ENCODE measurements at regions not wholly inside any gene's neighbourhood (a gene's known extent, or its start where the extent isn't known, plus 50 kb on each side); places are given as distances from the start of the nearest gene placed in this dataset.

- H3K4ac ChIP-seq (ENCODE audit: low read depth, low read length), result no peak overlapping the region
- H4K5ac ChIP-seq (ENCODE audit: low read depth, low read length), result no peak overlapping the region
- no peaks in the 10 kb centered on the region for H4K20me1 ChIP-seq (ENCODE audit: insufficient read depth, low read length)
- no peak overlapping the region for H2BK5ac ChIP-seq (ENCODE audit: low read depth, low read length, poor library complexity, severe bottlenecking)
- H3K18ac ChIP-seq (ENCODE audit: low read depth, low read length), result no peak overlapping the region
- WGBS, 2 experiments (ENCODE audit: extremely low coverage in 2 of 2, insufficient read length in 1 of 2), result 38% methylated on average over 9 of the region's 26 CpGs; no CpG with 5 or more reads in 1 of the 2 experiments
- ChIA-PET CTCF (no interaction called here), POLR2A (ENCODE audit: unreplicated experiment) (no interaction called here)
- no peak overlapping the region for H2AK5ac ChIP-seq (ENCODE audit: low read depth, low read length)
- no peak overlapping the region for H2BK120ac ChIP-seq (ENCODE audit: low read depth, low read length)
- no peaks in the 10 kb centered on the region for H3K36me3 ChIP-seq (ENCODE audit: control insufficient read depth, insufficient read depth, low read length)
- no peak overlapping the region for H2BK15ac ChIP-seq (ENCODE audit: low read depth, low read length)
- no peak for TF ChIP-seq ELK1 (IDR thresholded peaks at IDR 0.05; ENCODE audit: borderline replicate concordance, low read depth, low read length)
- TF ChIP-seq BHLHE40 (IDR thresholded peaks at IDR 0.05; ENCODE audit: low read depth, low read length), result no peak
- no peak for TF ChIP-seq MAZ (IDR thresholded peaks at IDR 0.05; ENCODE audit: borderline replicate concordance, low read depth, low read length)
- no peak for TF ChIP-seq MAFK (IDR thresholded peaks at IDR 0.05; ENCODE audit: low read depth, low read length)
- TF ChIP-seq CEBPB (IDR thresholded peaks at IDR 0.05; ENCODE audit: low read depth, low read length), result no peak
- TF ChIP-seq RCOR1 (IDR thresholded peaks at IDR 0.05; ENCODE audit: insufficient replicate concordance, low read length), result no peak
- TF ChIP-seq CHD1 (IDR thresholded peaks at IDR 0.05; ENCODE audit: low read depth, low read length), result no peak
- TF ChIP-seq NFE2L2 (IDR thresholded peaks at IDR 0.05; ENCODE audit: low read depth, low read length), result no peak
- TF ChIP-seq RAD21 (IDR thresholded peaks at IDR 0.05; ENCODE audit: low read length), result no peak
- TF ChIP-seq CTCF (conservative IDR thresholded peaks at IDR 0.05; ENCODE audit: low read depth, low read length), result no peak
- no peaks in the 10 kb centered on the region for H3K79me1 ChIP-seq (ENCODE audit: low read depth in 1 of 2, low read length in 2 of 2)
- peaks cover 9% of the 10 kb centered on the region for H3K9me3 ChIP-seq (ENCODE audit: control insufficient read depth, insufficient read depth, low read length)
- H3K4me1 ChIP-seq (ENCODE audit: control insufficient read depth, insufficient read depth, low read length), result no peaks in the 10 kb centered on the region
- H3K4me2 ChIP-seq (ENCODE audit: low read depth, low read length), result no peak overlapping the region
- no peak overlapping the region for H3K4me3 ChIP-seq (ENCODE audit: insufficient read depth, low read depth, low read length)
- no peaks in the 10 kb centered on the region for H3K9me1 ChIP-seq (ENCODE audit: insufficient read depth, low read length)
- H3K27ac ChIP-seq (ENCODE audit: insufficient read depth, low read length), result no peak overlapping the region
- no peak overlapping the region for H4K8ac ChIP-seq (ENCODE audit: low read depth in 2 of 2, low read length in 2 of 2)
- intact Hi-C loops (cut with micrococcal nuclease), result no loop called here
- no peak overlapping the region for H2AFZ ChIP-seq (replicated peaks; ENCODE audit: low read length, poor library complexity)
- no peak for ATAC-seq (ENCODE audit: low read depth)
- H3K56ac ChIP-seq (ENCODE audit: extremely low read depth, insufficient read depth, low read length), result no peak overlapping the region
- no peak overlapping the region for H3K23ac ChIP-seq (ENCODE audit: low read depth, low read length)
- no peak for DNase-seq
- H3K9ac ChIP-seq (ENCODE audit: low read depth, low read length), result no peak overlapping the region
- H2BK20ac ChIP-seq (ENCODE audit: low read depth, low read length), result no peak overlapping the region
- H4K91ac ChIP-seq (ENCODE audit: insufficient read depth, low read depth, low read length), result no peak overlapping the region
- no peaks in the 10 kb centered on the region for H3K27me3 ChIP-seq (ENCODE audit: control insufficient read depth, insufficient read depth, low read length)
- dilution Hi-C loops (cut with HindIII; ENCODE audit: low sequenced_read_pairs, unreplicated experiment), result no loop called here
- no TSS peak for BruUV-seq (replicated peaks)
- in situ Hi-C loops (cut with MboI; ENCODE audit: low sequenced_read_pairs), result no loop called here
- H2AK9ac ChIP-seq (replicated peaks; ENCODE audit: low read depth, low read length, poor library complexity), result no peak overlapping the region
- no peak overlapping the region for H3K14ac ChIP-seq (replicated peaks; ENCODE audit: low read depth, low read length)
Observed at GRCh38 chrX:936979-937769, 275.3 kb downstream of the CRLF2 start.
